ENCODE measurements at regions not wholly inside any gene's neighbourhood (a gene's known extent, or its start where the extent isn't known, plus 50 kb on each side); places are given as distances from the start of the nearest gene placed in this dataset.

DNA sequence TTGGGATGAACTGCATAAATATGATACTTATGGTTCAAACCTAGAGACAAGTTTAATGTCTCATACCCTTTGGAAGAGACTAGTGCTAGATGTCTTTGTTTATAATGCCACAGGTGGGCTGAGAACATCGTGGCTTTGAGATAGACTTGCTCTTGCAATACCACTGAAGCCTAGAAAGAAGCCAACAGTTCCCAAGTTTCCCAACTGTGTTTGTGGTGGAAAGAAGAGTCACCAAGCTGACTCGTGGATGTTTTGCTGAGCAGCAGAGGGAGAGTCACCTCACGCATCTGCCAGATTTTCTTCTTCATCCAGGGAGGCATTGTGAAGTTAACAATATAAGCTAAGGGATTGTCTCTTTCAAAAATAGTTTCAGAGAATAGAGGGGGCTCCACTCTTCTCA, 1076.2 kb downstream of the C4orf33 start:
- Histone ChIP-seq H3K4me3 (ENCODE audit: low read depth, low read length) (no peak overlapping the region), H3K79me2 (no peaks in the 10 kb centered on the region), H3K4me1 (no peaks in the 10 kb centered on the region), H3K9ac (no peak overlapping the region), H2AFZ (no peak overlapping the region), H3K27ac (no peak overlapping the region), H3K9me3 (ENCODE audit: control insufficient read depth, low read length) (no peaks in the 10 kb centered on the region), H3K27me3 (ENCODE audit: control insufficient read depth, insufficient read depth, low read length) (no peaks in the 10 kb centered on the region), H3K4me2 (ENCODE audit: low read length) (no peak overlapping the region), H3K36me3 (ENCODE audit: control insufficient read depth, insufficient read depth, low read length) (no peaks in the 10 kb centered on the region)
- TF ChIP-seq, protein P1, sequence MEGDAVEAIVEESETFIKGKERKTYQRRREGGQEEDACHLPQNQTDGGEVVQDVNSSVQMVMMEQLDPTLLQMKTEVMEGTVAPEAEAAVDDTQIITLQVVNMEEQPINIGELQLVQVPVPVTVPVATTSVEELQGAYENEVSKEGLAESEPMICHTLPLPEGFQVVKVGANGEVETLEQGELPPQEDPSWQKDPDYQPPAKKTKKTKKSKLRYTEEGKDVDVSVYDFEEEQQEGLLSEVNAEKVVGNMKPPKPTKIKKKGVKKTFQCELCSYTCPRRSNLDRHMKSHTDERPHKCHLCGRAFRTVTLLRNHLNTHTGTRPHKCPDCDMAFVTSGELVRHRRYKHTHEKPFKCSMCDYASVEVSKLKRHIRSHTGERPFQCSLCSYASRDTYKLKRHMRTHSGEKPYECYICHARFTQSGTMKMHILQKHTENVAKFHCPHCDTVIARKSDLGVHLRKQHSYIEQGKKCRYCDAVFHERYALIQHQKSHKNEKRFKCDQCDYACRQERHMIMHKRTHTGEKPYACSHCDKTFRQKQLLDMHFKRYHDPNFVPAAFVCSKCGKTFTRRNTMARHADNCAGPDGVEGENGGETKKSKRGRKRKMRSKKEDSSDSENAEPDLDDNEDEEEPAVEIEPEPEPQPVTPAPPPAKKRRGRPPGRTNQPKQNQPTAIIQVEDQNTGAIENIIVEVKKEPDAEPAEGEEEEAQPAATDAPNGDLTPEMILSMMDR (IDR thresholded peaks at IDR 0.05), result no peak

DNA sequence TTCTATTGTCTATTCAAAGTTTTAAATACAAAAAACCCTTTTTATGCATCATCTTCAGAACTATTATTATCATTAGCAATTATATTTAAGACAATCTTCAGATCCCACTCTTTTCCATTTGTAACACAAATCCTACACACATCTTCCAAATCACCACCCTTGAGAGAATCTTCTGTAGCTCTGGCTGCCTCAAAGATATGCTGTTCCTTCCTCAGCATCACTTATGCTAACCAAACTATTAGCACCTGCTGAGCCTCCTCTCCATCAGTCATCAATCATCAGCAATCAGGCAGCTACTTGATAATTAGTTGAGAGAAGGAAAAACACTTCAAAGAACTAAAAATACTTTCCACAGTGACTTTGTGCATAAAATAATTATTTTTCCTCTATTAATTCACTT, 1082.2 kb downstream of the C4orf33 start:
- TF ChIP-seq, protein P1 (IDR thresholded peaks at IDR 0.05), result no peak
- Histone ChIP-seq H3K27ac (no peak overlapping the region), H2AFZ (no peak overlapping the region)

DNA sequence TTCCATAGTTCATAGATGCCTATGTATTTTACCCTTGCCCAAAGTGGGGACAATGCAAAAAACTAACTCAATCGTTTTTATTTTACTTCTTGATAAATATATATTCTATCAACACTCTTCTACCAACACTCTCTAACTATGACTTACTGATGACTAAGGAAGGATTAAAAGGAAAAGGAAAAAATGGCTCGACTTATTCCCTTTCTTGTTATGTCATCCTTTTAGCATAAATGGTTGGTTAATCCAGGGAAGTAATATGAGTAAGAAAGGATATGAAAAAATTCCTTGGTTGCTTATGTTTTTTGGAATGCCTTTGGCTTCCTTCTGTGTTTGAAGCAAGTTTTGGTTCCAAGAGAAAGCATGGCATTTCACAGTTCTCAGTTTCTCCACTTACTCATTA, 1087.1 kb downstream of the C4orf33 start:
- Histone ChIP-seq H3K79me2 (no peaks in the 10 kb centered on the region), H3K4me3 (ENCODE audit: low read depth, low read length) (no peak overlapping the region), H3K36me3 (ENCODE audit: control insufficient read depth, insufficient read depth, low read length) (no peaks in the 10 kb centered on the region), H2AFZ (no peak overlapping the region), H3K27ac (no peak overlapping the region), H3K9me3 (ENCODE audit: control insufficient read depth, low read length) (no peaks in the 10 kb centered on the region), H3K9ac (no peak overlapping the region), H3K4me1 (no peaks in the 10 kb centered on the region), H3K4me2 (ENCODE audit: low read length) (no peak overlapping the region), H3K27me3 (ENCODE audit: control insufficient read depth, insufficient read depth, low read length) (no peaks in the 10 kb centered on the region)
- TF ChIP-seq, protein P1 (IDR thresholded peaks at IDR 0.05), result no peak

More for the DNA sequence above, 1082.2 kb downstream of the C4orf33 start:
- no peak overlapping the region for H3K9ac ChIP-seq
- H3K4me1 ChIP-seq, result no peaks in the 10 kb centered on the region
- H3K9me3 ChIP-seq (ENCODE audit: control insufficient read depth, low read length), result no peaks in the 10 kb centered on the region
- no peak overlapping the region for H3K4me2 ChIP-seq (ENCODE audit: low read length)
- H3K4me3 ChIP-seq (ENCODE audit: low read depth, low read length), result no peak overlapping the region
- H3K79me2 ChIP-seq, result no peaks in the 10 kb centered on the region
- H3K27me3 ChIP-seq (ENCODE audit: control insufficient read depth, insufficient read depth, low read length), result no peaks in the 10 kb centered on the region
- no peaks in the 10 kb centered on the region for H3K36me3 ChIP-seq (ENCODE audit: control insufficient read depth, insufficient read depth, low read length)

DNA sequence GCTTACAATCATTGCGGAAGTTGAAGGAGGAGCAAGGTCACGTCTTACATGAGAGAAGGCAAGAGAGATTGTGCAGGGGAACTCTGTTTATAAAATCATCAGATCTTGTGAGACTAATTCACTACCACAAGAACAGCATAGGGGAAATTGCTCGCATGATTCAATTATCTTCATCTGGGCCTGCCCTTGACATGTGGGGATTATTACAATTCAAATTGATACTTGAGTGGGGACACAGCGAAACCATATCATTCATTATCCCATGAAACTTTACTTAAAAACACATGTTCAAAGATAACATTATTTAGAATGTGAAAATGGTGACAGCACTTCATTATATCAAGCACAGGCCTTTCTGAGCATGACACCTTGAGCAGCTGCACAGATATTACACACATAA, 1087.8 kb downstream of the C4orf33 start:
- H3K36me3 ChIP-seq (ENCODE audit: control insufficient read depth, insufficient read depth, low read length), result no peaks in the 10 kb centered on the region
- no peak overlapping the region for H3K9ac ChIP-seq
- H3K4me2 ChIP-seq (ENCODE audit: low read length), result no peak overlapping the region
- H3K79me2 ChIP-seq, result no peaks in the 10 kb centered on the region
- no peak overlapping the region for H3K27ac ChIP-seq
- H3K4me1 ChIP-seq, result no peaks in the 10 kb centered on the region
- H3K9me3 ChIP-seq (ENCODE audit: control insufficient read depth, low read length), result no peaks in the 10 kb centered on the region
- H3K27me3 ChIP-seq (ENCODE audit: control insufficient read depth, insufficient read depth, low read length), result no peaks in the 10 kb centered on the region
- TF ChIP-seq, protein P1 (IDR thresholded peaks at IDR 0.05), result no peak
- H2AFZ ChIP-seq, result no peak overlapping the region
- no peak overlapping the region for H3K4me3 ChIP-seq (ENCODE audit: low read depth, low read length)

DNA sequence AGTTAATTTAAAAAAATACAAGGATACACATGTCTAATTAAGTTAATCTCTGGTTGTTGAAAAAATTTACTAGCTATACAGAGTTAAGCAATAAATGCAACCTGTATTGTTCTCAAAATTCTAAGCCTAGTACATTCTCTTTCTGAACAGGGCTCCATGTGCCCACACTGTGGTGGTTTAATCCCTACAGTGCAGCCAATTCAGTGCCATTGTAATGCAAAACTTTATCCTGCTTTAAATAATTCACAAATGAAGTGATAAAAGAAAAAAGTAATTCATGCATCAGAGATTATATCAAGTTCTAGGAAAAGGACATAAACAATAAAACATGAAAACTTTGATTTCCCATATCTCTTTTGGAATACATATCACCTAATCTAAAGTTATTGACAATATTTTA, 1089.2 kb downstream of the C4orf33 start:
- TF ChIP-seq, protein P1 (IDR thresholded peaks at IDR 0.05), result no peak
- no peaks in the 10 kb centered on the region for H3K36me3 ChIP-seq (ENCODE audit: control insufficient read depth, insufficient read depth, low read length)
- no peak overlapping the region for H2AFZ ChIP-seq
- no peak overlapping the region for H3K27ac ChIP-seq
- no peak overlapping the region for H3K4me3 ChIP-seq (ENCODE audit: low read depth, low read length)
- H3K9me3 ChIP-seq (ENCODE audit: control insufficient read depth, low read length), result no peaks in the 10 kb centered on the region
- no peaks in the 10 kb centered on the region for H3K27me3 ChIP-seq (ENCODE audit: control insufficient read depth, insufficient read depth, low read length)
- no peaks in the 10 kb centered on the region for H3K4me1 ChIP-seq
- H3K79me2 ChIP-seq, result no peaks in the 10 kb centered on the region
- no peak overlapping the region for H3K9ac ChIP-seq
- H3K4me2 ChIP-seq (ENCODE audit: low read length), result no peak overlapping the region
